ENCODE measurements at regions not wholly inside any gene's neighbourhood (a gene's known extent, or its start where the extent isn't known, plus 50 kb on each side); places are given as distances from the start of the nearest gene placed in this dataset.

DNA sequence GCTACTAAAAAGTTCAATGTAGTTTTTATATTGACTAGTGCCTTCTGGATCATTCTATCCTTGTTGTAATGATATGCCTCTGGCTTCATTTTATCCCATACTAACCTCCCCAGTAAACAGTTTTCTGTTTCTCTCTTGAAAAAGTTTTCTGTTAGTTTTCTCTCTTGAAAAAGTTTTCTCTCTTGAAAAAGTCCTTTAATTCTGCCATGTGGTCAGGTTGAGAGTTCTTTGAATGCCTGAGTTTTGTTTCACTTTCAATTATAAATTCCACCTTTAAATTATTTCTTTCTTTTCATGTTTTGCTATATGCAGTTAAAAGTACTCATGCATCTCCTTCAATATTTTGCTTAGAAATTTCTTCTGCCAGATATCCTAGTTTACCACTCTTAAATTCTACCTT is 1139.6 kb downstream of the STPG2 start:
- Histone ChIP-seq H4K20me1 (ENCODE audit: insufficient read depth, low read length) (no peaks in the 10 kb centered on the region), H2AFZ (ENCODE audit: low read depth, low read length) (no peak overlapping the region), H3K4me3 (ENCODE audit: insufficient read depth, low read depth, low read length) (no peak overlapping the region), H3K27ac (ENCODE audit: low read depth, low read length) (no peak overlapping the region), H3K4me1 (ENCODE audit: insufficient read depth, low read length) (no peaks in the 10 kb centered on the region), H3K9me3 (ENCODE audit: insufficient read depth, low read depth, low read length) (no peaks in the 10 kb centered on the region), H3K36me3 (ENCODE audit: insufficient read depth, low read length) (no peaks in the 10 kb centered on the region), H3K9ac (ENCODE audit: low read length) (no peak overlapping the region), H3K27me3 (ENCODE audit: insufficient read depth, low read length) (no peaks in the 10 kb centered on the region), H3K4me2 (ENCODE audit: low read length) (no peak overlapping the region), H3K79me2 (ENCODE audit: insufficient read depth, low read length) (no peaks in the 10 kb centered on the region)
- Mint-ChIP-seq H3K27ac (ENCODE audit: unreplicated experiment) (peak overlapping the region; percentile 64), H3K4me3 (ENCODE audit: unreplicated experiment) (no peak overlapping the region), H3K27me3 (ENCODE audit: low read depth, unreplicated experiment) (no peaks in the 10 kb centered on the region), H3K4me1 (ENCODE audit: low read depth, unreplicated experiment) (peaks cover 10% of the 10 kb centered on the region), H3K9me3 (ENCODE audit: unreplicated experiment) (no peaks in the 10 kb centered on the region), H3K36me3 (ENCODE audit: low read depth, unreplicated experiment) (no peaks in the 10 kb centered on the region)
- FAIRE-seq (no peak), DNase-seq (ENCODE audit: low read depth) (no peak)
- TF ChIP-seq EZH2 (IDR thresholded peaks at IDR 0.05; ENCODE audit: insufficient read depth, low read length): no peak

DNA sequence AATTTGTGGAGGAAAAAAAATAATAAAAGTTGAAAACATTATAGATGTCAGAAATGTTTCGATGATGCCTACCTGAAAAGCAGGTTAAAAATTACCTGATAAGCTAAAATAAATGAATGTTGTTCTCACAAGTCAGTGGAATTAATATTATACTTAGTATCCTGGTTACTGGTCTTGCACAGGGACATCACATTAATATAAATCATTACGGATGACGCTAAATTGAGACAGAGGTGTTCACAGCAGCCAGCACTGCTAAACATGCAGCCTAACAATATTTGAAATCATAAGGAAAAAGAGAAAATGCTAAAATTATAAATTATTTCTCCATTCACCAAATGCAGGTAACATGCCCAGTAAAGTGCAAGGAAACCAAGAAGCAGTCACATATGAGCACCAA is 1130.0 kb downstream of the STPG2 start:
- H3K27ac Mint-ChIP-seq (ENCODE audit: unreplicated experiment): no peak overlapping the region
- H3K27ac ChIP-seq (ENCODE audit: low read depth, low read length): no peak overlapping the region
- H3K4me2 ChIP-seq (ENCODE audit: low read length): no peak overlapping the region
- no peak for TF ChIP-seq EZH2 (IDR thresholded peaks at IDR 0.05; ENCODE audit: insufficient read depth, low read length)
- TF ChIP-seq, protein P1, sequence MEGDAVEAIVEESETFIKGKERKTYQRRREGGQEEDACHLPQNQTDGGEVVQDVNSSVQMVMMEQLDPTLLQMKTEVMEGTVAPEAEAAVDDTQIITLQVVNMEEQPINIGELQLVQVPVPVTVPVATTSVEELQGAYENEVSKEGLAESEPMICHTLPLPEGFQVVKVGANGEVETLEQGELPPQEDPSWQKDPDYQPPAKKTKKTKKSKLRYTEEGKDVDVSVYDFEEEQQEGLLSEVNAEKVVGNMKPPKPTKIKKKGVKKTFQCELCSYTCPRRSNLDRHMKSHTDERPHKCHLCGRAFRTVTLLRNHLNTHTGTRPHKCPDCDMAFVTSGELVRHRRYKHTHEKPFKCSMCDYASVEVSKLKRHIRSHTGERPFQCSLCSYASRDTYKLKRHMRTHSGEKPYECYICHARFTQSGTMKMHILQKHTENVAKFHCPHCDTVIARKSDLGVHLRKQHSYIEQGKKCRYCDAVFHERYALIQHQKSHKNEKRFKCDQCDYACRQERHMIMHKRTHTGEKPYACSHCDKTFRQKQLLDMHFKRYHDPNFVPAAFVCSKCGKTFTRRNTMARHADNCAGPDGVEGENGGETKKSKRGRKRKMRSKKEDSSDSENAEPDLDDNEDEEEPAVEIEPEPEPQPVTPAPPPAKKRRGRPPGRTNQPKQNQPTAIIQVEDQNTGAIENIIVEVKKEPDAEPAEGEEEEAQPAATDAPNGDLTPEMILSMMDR (IDR thresholded peaks at IDR 0.05; ENCODE audit: insufficient read depth, low read depth, low read length): no peak
- H3K79me2 ChIP-seq (ENCODE audit: insufficient read depth, low read length): no peaks in the 10 kb centered on the region
- no peaks in the 10 kb centered on the region for H3K9me3 ChIP-seq (ENCODE audit: insufficient read depth, low read depth, low read length)
- no peak overlapping the region for H3K9ac ChIP-seq (ENCODE audit: low read length)
- H2AFZ ChIP-seq (ENCODE audit: low read depth, low read length): no peak overlapping the region
- no peaks in the 10 kb centered on the region for H3K36me3 Mint-ChIP-seq (ENCODE audit: low read depth, unreplicated experiment)
- H3K36me3 ChIP-seq (ENCODE audit: insufficient read depth, low read length): no peaks in the 10 kb centered on the region
- H3K4me3 ChIP-seq (ENCODE audit: insufficient read depth, low read depth, low read length): no peak overlapping the region
- no peaks in the 10 kb centered on the region for H3K27me3 ChIP-seq (ENCODE audit: insufficient read depth, low read length)
- DNase-seq (ENCODE audit: low read depth) (no peak), FAIRE-seq (no peak)
- no peaks in the 10 kb centered on the region for H4K20me1 ChIP-seq (ENCODE audit: insufficient read depth, low read length)
- no peaks in the 10 kb centered on the region for H3K4me1 Mint-ChIP-seq (ENCODE audit: low read depth, unreplicated experiment)
- H3K4me1 ChIP-seq (ENCODE audit: insufficient read depth, low read length): no peaks in the 10 kb centered on the region
- H3K4me3 Mint-ChIP-seq (ENCODE audit: unreplicated experiment): no peak overlapping the region
- H3K27me3 Mint-ChIP-seq (ENCODE audit: low read depth, unreplicated experiment): no peaks in the 10 kb centered on the region
- no peaks in the 10 kb centered on the region for H3K9me3 Mint-ChIP-seq (ENCODE audit: unreplicated experiment)

DNA sequence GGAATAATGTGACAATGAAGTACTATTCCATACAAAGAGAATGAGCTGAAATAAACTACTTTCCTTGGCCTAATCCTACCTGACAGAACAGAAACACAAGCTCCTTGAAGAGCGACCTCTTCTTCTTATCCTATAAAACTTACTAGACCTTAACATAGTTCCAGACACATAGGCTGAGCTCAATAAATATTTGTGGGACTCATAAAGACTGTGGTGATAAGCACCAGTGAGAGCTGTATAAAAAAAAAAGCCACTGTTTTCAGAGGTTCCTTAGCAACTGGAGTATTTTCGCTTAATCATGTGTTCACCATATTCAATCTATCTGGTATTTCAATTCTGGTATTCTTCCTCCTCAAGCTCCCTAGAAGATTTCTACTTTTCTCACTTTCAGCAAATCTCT is 1129.6 kb downstream of the STPG2 start:
- Histone ChIP-seq H3K36me3 (ENCODE audit: insufficient read depth, low read length) (no peaks in the 10 kb centered on the region), H3K9me3 (ENCODE audit: insufficient read depth, low read depth, low read length) (no peaks in the 10 kb centered on the region), H3K27me3 (ENCODE audit: insufficient read depth, low read length) (no peaks in the 10 kb centered on the region), H3K4me1 (ENCODE audit: insufficient read depth, low read length) (no peaks in the 10 kb centered on the region), H3K9ac (ENCODE audit: low read length) (no peak overlapping the region), H3K27ac (ENCODE audit: low read depth, low read length) (no peak overlapping the region), H2AFZ (ENCODE audit: low read depth, low read length) (no peak overlapping the region), H4K20me1 (ENCODE audit: insufficient read depth, low read length) (no peaks in the 10 kb centered on the region), H3K4me3 (ENCODE audit: insufficient read depth, low read depth, low read length) (no peak overlapping the region), H3K4me2 (ENCODE audit: low read length) (no peak overlapping the region), H3K79me2 (ENCODE audit: insufficient read depth, low read length) (no peaks in the 10 kb centered on the region)
- H3K27me3 Mint-ChIP-seq (ENCODE audit: low read depth, unreplicated experiment): no peaks in the 10 kb centered on the region
- FAIRE-seq: no peak
- no peak overlapping the region for H3K27ac Mint-ChIP-seq (ENCODE audit: unreplicated experiment)
- no peaks in the 10 kb centered on the region for H3K36me3 Mint-ChIP-seq (ENCODE audit: low read depth, unreplicated experiment)
- no peak for TF ChIP-seq EZH2 (IDR thresholded peaks at IDR 0.05; ENCODE audit: insufficient read depth, low read length)
- TF ChIP-seq, protein P1 (IDR thresholded peaks at IDR 0.05; ENCODE audit: insufficient read depth, low read depth, low read length): no peak
- H3K9me3 Mint-ChIP-seq (ENCODE audit: unreplicated experiment): no peaks in the 10 kb centered on the region
- no peaks in the 10 kb centered on the region for H3K4me1 Mint-ChIP-seq (ENCODE audit: low read depth, unreplicated experiment)
- no peak for DNase-seq (ENCODE audit: low read depth)
- H3K4me3 Mint-ChIP-seq (ENCODE audit: unreplicated experiment): no peak overlapping the region
